CD4-positive, alpha-beta T cell treated with Interleukin-6 for 4 hours (primary cell): ENCODE measurements at regions not wholly inside any gene's neighbourhood (a gene's known extent, or its start where the extent isn't known, plus 50 kb on each side); places are given as distances from the start of the nearest gene placed in this dataset.
A peak's percentile ranks its signal among the peaks of the same experiment; 100 is the strongest.
"Not testable (repeated sequence)": the region's sequence is repeated elsewhere in the genome, so short reads cannot be mapped to it uniquely, and the experiment has no call there.

ENCODE experiments used
- DNase-seq: peaks from one replicate; pipeline ENCODE4 v3.0.0-alpha.2; 2020; ENCODE audit warnings: mixed read lengths

DNA sequence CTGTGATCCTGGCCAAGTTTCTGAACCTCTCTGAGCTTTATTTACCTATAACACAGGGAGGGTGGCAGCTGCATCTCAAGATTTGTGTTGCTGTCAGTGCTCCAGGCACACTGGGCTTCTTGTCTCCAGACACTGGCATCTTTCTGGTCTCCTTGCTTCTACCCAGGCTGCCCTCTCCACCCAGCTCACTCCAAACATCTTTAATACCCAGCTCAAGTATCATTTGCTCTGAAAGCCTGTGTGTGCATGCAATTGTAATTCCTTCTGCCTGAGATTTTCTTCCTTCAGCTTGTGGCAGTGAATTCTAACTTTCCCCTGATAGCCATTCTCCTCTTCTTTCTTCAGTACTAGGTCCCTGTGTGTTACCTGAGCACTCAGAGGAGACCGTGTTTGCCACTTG lies 50.7 kb upstream of the USP7 start:
- no peak for DNase-seq

- no peak for DNase-seq
Observed at GRCh38 chr16:9015489-9015888, 51.8 kb upstream of the USP7 start.

DNA sequence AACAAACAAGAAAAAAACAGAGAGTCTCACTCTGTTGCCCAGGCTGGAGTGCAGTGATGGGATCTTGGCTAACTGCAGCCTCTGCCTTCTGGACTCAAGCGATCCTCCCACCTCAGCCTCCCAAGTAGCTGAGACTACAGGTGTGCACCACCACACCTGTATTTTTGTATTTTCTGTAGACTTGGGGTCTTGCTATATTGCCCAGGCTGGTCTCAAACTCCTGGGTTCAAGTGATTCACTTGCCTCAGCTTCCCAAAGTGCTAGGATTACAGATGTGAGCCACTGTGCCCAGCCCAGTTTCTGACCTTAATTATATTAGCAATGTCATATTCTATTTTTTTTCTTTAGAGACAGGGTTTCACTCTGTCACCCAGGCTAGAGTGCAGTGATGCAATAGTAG lies 52.3 kb upstream of the USP7 start:
- DNase-seq, result not testable (repeated sequence)

DNA sequence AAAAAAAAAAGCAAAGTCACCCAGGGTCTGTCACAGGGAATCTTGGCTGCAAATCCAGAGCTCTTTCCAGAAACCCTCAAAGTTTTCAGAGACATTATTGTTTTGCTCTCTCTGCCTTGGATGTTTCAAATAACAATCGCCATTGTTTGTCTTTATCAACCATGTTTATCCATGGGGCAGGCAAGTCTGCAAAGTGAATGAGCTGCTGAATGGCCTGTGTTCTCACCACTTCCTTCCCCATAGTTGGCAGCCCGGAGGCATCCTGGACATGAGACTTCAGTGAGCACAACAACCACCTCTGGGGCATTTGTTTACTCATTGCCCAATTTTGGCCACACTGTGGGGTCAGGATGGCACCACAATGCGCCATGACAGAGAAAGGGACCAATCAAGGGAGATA lies 53.1 kb upstream of the USP7 start:
- DNase-seq, result no peak

DNA sequence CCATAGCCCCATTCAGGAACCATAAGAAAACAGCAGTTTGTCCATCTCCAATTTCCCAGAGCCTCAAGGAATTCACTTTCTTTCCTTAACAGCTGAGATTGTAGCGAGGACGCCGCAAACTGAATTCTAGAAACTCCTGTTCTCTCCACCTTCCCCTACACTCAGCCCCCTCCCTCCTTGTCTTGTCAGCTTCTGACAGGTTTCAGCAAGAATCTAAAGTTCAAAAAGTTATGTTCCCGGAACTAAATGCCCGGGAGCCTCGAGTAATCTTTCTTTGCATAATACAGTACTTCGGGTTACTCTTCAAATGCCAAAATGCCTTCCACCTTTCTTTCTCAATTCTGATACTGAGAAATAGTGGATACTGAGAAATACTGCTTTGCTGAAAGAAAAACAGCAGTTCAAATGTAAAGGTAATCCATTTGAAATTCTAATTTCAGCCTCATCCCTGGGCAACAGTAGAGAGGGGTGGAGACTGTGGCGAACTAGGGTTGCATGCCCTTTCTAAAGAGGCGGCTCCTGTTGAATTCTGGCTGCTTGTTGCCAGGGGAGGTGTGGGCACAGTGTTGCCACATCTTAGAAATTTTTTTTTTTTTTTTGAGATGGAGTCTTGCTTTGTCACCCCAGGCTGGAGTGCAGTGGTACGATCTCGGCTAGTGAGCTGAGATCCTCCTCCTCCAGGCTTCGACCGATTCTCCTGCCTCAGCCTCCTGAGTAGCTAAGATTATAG lies 63.5 kb upstream of the USP7 start:
- no peak for DNase-seq

DNA sequence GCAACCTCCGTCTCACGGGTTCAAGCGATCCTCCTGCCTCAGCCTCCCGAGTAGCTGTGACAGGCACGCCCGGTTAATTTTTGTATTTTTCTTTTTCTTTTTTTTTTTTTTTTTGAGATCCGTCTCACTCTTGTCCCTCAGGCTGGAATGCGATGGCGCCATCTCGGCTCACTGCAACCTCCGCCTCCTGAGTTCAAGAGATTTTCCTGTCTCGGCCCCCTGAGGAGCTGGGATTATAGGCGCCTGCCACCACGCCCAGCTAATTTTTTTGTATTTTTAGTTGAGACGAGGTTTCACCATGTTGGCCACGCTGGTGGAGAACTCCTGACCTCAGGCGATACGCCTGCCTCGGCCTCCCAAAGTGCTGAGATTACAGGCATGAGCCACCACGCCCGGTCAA lies 63.0 kb upstream of the HAPSTR1 start:
- DNase-seq, result not testable (repeated sequence)

DNA sequence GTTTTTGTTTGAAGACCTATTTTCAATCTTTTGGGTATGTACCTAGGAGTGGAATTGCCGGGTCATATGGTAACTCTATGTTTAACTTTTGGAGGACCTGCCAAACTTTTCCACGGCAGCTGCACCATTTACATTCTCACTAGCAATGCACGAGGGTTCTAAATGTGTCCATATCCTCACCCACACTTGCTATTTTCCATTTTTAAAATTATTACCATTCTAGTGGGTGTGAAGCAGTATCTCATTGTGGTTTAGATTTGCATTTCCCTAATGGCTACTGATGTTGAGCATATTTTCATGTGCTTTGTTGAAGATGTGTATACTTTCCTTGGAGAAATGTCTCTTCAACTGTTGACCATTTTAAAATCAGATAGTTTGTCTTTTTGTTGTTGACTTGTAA lies 60.3 kb upstream of the HAPSTR1 start:
- no peak for DNase-seq

DNA sequence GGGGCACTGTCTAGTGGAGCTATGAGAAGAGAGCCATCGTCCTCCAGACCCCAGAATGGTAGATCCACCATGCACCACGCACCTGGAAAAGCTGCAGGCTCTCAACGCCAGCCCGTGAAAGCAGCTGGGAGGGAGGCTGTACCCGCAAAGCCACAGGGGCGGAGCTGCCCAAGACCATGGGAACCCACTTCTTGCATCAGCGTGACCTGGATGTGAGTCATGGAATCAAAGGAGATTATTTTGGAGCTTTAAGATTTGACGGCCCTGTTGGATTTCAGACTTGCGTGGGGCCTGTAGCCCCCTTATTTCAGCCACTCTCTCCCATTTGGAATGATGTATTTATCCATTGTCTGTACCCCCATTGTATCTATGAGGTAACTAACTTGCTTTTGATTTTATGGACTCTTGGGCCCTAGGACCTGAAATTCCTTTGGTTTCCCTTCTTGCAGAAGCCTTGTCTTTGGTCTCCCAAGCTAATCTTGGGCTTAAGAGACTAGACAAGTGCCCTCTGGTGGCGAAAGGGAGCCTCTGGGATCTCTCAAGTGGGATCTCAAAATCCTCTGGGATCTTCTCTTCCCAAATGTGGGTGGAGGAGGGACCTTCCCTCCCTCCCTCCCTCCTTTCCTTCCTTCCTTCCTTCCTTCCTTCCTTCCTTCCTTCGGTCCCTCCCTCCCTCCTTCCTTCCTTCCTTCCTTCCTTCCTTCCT lies 58.2 kb upstream of the HAPSTR1 start:
- peak; percentile 30 for DNase-seq

- DNase-seq, result no peak
Observed at GRCh38 chr16:9034056-9034455, 57.4 kb upstream of the HAPSTR1 start.

GRCh38 chr16:9035996-9036395 lies 55.4 kb upstream of the HAPSTR1 start:
- no peak for DNase-seq

DNA sequence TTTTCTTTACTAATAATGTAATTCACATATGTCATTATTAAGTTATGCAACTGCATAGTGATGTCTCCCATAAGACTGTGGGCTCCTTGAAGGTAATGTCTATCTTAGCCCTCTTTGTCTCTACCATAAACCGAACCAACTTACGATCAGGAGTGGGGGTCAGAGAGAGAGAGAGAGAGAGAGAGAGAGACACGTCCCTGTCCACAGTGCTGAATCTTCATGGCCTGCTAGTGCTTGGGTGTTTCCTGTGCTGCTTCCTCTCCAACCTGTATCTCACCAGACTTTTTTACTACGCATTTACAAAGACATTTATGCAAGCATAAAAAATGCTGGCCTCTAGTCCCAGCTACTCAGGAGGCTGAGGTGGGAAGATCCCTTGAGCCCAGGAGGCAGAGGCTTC lies 52.2 kb upstream of the HAPSTR1 start:
- no peak for DNase-seq

- DNase-seq, result no peak
Observed at GRCh38 chr16:9040800-9041412, 50.5 kb upstream of the HAPSTR1 start.
